Activated T-cell treated with anti-CD3 and anti-CD28 coated beads, Interleukin-2, amount 50 U/mL, for 48 hours (primary cell): ENCODE measurements at regions not wholly inside any gene's neighbourhood (a gene's known extent, or its start where the extent isn't known, plus 50 kb on each side); places are given as distances from the start of the nearest gene placed in this dataset.
"Not testable (repeated sequence)": the region's sequence is repeated elsewhere in the genome, so short reads cannot be mapped to it uniquely, and the experiment has no call there.

Experiments
- DNase-seq, 2 experiments: peaks; one replicate each; pipeline ENCODE4 v3.0.0-alpha.2; 2020

DNA sequence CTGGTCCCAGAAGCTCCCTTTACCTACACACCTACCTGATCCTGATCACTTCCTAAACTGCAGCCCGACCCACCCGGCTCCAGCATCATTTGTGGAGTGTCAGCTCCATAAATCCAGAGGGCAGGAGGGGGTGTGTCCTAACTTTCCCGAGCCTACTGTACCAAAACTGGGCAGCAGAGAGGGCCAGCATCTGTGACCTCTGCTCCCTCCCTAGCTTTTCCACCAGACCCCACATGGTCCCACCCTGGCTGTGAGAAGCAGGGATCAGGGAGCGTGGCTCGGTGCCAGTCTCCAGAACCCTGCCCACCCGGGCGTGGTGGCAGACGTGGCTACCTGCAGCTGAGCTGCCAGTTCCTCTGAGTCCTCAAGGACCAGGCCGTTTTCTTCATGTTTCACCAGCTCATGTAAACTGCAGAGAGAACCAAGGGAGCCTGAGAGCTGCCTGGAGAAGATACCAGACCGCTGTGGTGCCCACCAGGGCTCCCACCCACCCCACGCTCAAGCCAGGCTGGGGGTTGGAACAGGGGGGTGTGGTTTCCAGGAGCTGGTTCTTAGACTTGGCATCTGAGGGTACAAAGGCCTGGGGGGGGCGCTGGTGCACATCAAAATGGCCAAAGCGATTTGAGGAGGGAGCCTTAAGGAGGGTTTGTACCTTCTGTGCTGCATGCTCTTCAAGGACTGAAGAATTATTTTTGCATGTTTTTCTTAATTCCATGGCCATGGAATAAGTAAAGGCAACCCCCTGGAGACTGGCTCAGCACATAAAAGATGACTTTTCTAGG, 76.7 kb upstream of the DRD5 start:
- DNase-seq = no peak

DNA sequence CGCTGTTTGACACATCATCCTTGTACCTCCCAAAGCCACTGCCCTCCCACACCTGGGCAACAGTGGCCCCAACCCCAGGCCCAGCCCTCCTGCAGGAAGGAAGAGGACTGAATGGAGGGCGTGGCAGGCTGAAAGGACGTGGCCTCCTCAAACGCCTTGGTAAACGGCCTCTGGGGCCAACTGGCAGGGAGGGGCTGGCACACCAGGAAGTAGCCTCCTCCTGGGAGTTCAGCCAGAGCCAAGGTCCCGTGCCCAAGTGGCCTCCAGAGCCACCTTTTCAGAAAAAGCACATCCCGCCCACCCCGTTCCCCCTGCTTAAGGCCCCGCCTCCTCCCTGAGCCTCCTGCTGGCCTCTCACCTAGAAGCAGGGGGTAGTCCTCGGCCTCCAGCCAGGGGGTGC, 74.2 kb upstream of the DRD5 start:
- DNase-seq = not testable (repeated sequence)

DNA sequence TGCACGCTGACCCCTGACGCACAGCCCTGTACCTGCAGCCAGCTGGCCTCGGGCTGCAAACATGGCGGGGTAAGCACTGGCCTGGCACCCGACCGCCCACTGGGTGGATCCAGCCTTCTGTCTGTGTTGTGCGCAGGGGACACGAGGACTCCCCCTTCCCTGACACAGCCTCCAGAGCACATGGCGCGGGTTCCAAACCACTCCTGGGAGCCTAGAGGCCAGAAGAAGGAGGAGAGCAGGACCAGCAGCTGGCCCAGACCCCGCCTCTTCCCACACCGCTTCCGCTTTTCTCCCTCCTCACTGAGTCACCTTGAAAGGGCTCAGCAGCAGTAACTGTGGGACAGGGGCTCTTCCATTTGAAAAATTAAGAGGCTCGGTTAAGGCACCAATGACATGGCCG, 73.5 kb upstream of the DRD5 start:
- not testable (repeated sequence) for DNase-seq

DNA sequence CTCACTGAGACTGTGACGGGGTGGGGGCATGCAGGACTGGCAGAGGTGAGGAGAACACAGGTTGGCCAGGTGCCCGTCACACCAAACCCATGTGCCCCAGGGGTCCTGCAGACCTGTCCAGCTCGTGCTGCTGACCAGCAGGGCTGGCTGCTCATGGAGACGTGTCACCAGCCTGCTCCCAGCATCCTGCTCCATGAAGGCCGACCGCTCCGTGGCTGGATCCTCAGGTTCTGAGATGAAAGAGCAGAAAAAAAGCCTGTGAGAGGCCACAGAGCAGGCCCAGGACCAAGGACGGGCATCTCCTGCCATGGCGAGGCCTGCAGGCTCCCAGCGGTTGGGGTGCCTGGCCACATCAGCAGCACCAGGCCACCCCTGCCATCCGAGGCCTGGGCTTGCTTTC, 71.7 kb upstream of the DRD5 start:
- DNase-seq = no peak

DNA sequence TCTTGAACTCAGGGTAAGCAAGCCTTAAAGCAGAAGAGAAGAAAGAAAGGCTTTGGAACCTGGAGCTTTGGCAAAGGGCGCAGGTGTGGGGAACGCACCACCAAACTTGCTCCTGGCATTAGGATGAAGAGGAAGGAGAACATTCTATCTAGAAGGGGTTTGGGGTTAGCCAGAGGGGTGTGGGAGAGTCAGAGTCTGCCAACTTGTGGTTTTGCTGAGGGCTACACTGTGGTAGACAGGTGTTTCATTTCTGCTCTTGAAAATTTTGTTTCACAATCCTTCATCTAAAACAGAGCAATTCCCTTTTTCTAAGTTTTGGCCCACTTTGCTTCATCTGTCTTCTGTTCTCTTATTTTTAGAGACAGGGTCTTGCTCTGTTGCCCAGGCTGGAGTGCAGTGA, 66.2 kb upstream of the DRD5 start:
- DNase-seq = not testable (repeated sequence)

DNA sequence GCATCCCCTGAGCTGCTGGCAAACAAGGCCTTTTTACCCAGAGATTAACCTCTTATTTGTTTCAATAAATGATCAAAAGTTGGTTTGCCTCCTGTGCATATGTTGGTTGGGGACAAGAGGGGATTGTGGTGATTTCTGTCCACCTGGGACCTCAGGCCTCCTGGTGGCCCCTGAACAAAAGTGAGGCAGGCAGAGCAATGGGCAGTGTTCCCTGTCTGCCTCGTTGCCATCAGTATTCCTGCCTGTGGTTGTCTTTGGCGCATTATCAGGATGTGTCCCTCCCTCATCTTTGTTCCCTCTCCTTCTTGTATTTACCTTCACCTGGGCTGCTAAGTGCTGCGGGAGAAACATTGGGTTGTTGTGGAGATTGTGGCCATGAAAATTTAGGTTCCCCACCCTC, 65.3 kb upstream of the DRD5 start:
- no peak for DNase-seq

DNA sequence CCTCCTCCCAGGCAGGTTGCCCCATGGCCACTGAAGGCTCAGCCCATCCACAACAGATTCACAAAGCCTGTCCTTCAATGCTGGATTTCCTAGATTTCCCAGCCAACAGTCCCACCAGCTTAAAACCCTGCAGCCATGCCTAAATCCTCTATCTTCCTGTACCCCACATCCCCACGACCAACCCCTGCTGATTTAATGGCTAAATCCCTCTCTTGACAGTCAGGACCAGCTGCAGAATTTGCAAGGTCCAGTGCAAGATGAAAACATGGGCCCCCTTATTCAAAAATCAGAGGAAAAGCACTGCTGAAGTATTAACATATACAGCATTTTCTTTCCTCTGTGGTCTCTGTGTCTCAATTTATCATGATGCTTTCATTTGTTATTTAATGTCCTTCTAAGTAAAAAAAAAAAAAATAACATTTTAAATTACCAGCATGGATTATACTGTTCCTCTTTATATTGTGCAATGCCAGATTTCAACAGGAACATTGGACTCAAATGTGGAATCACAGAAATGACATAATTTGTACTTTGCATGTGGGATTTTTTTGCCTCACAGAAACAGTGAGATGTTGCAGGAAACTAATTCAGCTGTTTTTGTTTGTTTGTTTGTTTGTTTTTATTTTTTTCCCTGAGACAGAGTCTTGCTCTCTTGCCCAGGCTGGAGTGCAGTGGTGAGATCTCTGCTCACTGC, 63.0 kb upstream of the DRD5 start:
- not testable (repeated sequence) for DNase-seq

DNA sequence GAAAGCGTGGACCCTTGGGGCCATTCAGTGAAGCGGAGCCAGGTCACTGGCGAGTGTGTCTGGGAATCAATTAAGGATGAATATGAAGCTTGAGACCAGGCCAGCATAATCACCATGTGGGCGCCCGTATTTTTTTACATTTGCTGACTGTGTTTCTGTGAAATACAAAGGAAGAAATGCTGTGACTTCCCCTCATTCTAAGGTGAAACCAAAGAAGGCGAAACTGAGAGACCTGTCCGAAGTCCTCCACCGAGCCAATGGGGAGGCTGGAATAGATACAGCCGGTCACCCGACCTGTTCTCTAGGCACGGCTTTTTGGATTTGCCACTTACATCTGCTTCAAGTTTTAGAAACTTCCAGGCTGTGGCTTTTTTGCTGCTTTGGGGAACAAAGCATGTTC, 59.3 kb upstream of the DRD5 start:
- DNase-seq = not testable (repeated sequence)
